ENCODE measurements at regions not wholly inside any gene's neighbourhood (a gene's known extent, or its start where the extent isn't known, plus 50 kb on each side); places are given as distances from the start of the nearest gene placed in this dataset.

- Histone ChIP-seq H3K4me1 (ENCODE audit: control insufficient read depth in 5 of 5, insufficient read depth in 5 of 5, low read length in 5 of 5) (no peaks in the 10 kb centered on the region), H3K27me3 (ENCODE audit: control insufficient read depth in 3 of 3, insufficient read depth in 3 of 3, low read length in 2 of 3) (no peaks in the 10 kb centered on the region), H3K36me3 (ENCODE audit: control insufficient read depth in 4 of 4, insufficient read depth in 4 of 4, low read length in 4 of 4) (no peaks in the 10 kb centered on the region), H3K9me3 (ENCODE audit: control insufficient read depth in 4 of 4, insufficient read depth in 3 of 4, low read length in 3 of 4) (no peaks in the 10 kb centered on the region), H3K9ac (ENCODE audit: insufficient read depth in 1 of 2, low read length in 2 of 2) (no peak overlapping the region), H3K27ac (ENCODE audit: low read depth in 1 of 2, low read length in 1 of 2) (no peak overlapping the region), H3K4me3 (no peak overlapping the region)
- WGBS, 2 donors: 79 to 80% methylated on average over 5 of the region's 5 CpGs
- no peak for TF ChIP-seq CTCF (IDR thresholded peaks at IDR 0.05; ENCODE audit: control extremely low read depth, extremely low read depth)
- ATAC-seq (ENCODE audit: insufficient read depth, low FRiP score) (no peak), DNase-seq (peak in 1 of 3 donors; percentile 22)
These were observed 669.7 kb upstream of the RGMB start for GRCh38 chr5:98103807-98104206.

GRCh38 chr5:98104454-98105188 lies 668.8 kb upstream of the RGMB start:
- H3K27ac ChIP-seq (ENCODE audit: low read depth in 1 of 2, low read length in 1 of 2): no peak overlapping the region
- no peak for TF ChIP-seq CTCF (IDR thresholded peaks at IDR 0.05; ENCODE audit: control extremely low read depth, extremely low read depth)
- H3K4me3 ChIP-seq: no peak overlapping the region
- H3K27me3 ChIP-seq (ENCODE audit: control insufficient read depth in 3 of 3, insufficient read depth in 3 of 3, low read length in 2 of 3): no peaks in the 10 kb centered on the region
- ATAC-seq (ENCODE audit: insufficient read depth, low FRiP score) (no peak), DNase-seq (no peak)
- peaks cover 0 to 3% (median 0%) of the 10 kb centered on the region in 5 donors for H3K4me1 ChIP-seq (ENCODE audit: control insufficient read depth in 5 of 5, insufficient read depth in 5 of 5, low read length in 5 of 5)
- H3K9ac ChIP-seq (ENCODE audit: insufficient read depth in 1 of 2, low read length in 2 of 2): no peak overlapping the region
- 60 to 72% methylated on average over 3 of the region's 3 CpGs for WGBS, 2 donors
- no peaks in the 10 kb centered on the region for H3K36me3 ChIP-seq (ENCODE audit: control insufficient read depth in 4 of 4, insufficient read depth in 4 of 4, low read length in 4 of 4)
- no peaks in the 10 kb centered on the region for H3K9me3 ChIP-seq (ENCODE audit: control insufficient read depth in 4 of 4, insufficient read depth in 3 of 4, low read length in 3 of 4)

- no peak for ATAC-seq (ENCODE audit: insufficient read depth, low FRiP score)
- no peak for DNase-seq
- H3K27ac ChIP-seq (ENCODE audit: low read depth in 1 of 2, low read length in 1 of 2): no peak overlapping the region
- peaks cover 0 to 5% (median 0%) of the 10 kb centered on the region in 5 donors for H3K4me1 ChIP-seq (ENCODE audit: control insufficient read depth in 5 of 5, insufficient read depth in 5 of 5, low read length in 5 of 5)
- TF ChIP-seq CTCF (IDR thresholded peaks at IDR 0.05; ENCODE audit: control extremely low read depth, extremely low read depth): no peak
- no peaks in the 10 kb centered on the region for H3K36me3 ChIP-seq (ENCODE audit: control insufficient read depth in 4 of 4, insufficient read depth in 4 of 4, low read length in 4 of 4)
- H3K9me3 ChIP-seq (ENCODE audit: control insufficient read depth in 4 of 4, insufficient read depth in 3 of 4, low read length in 3 of 4): no peaks in the 10 kb centered on the region
- no peak overlapping the region for H3K4me3 ChIP-seq
- H3K9ac ChIP-seq (ENCODE audit: insufficient read depth in 1 of 2, low read length in 2 of 2): no peak overlapping the region
- WGBS, 2 donors: 74% methylated on average over 6 of the region's 6 CpGs
- no peaks in the 10 kb centered on the region for H3K27me3 ChIP-seq (ENCODE audit: control insufficient read depth in 3 of 3, insufficient read depth in 3 of 3, low read length in 2 of 3)
These were observed 667.8 kb upstream of the RGMB start for GRCh38 chr5:98105681-98106080.

Data from lung (tissue), 11 donors.